Adrenal gland (tissue), 5 donors: ENCODE measurements at regions not wholly inside any gene's neighbourhood (a gene's known extent, or its start where the extent isn't known, plus 50 kb on each side); places are given as distances from the start of the nearest gene placed in this dataset.

Source experiments
- POLR2A ChIP-seq, 2 donors: fragments of 450-650 bp; IDR thresholded peaks; one replicate each; pipeline ENCODE4 v1.6.1; 2017; ENCODE audit warnings: antibody characterized with exemption in 2 of 2, mild to moderate bottlenecking in 2 of 2, moderate library complexity in 1 of 2
- TF ChIP-seq, protein P1 (sequence below), 6 experiments: fragments of 450-650 bp in 4 of 6; fragments of 200-600 bp in 2 of 6; sonication (generic) in 1 of 6; IDR thresholded peaks; 1 replicate in 5 of 6; 2 replicates in 1 of 6; pipeline versions ENCODE4 v1.5.1 to v1.8.0; 2016 to 2021; ENCODE audit warnings: antibody characterized with exemption in 6 of 6, mild to moderate bottlenecking in 2 of 6, moderate library complexity in 1 of 6
- donor health status: DM: no; HTN: no; CAD: no.

DNA sequence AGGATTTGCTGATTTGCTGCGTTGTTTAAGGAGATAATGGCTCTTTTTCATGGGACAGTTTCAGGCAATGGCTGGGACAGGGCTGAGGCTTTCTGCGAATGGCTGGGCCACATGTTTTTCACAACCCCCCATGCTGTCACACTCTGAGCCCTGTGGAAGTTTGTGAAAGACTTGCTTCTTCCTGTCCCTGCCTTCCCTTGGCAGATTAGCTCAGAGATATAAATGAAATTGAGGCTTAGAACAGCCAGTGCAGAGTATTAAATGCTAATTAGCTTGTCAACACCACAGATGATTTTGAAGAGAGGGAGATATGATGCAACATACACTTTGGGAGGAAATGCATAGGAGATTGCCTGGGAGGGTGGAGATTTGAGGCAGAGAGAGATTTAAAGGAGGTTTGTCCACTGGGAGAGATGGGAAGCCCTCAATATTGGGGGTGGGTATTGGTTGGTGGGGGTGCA is 232.0 kb downstream of the SH2D4B start:
- TF ChIP-seq, protein P1, sequence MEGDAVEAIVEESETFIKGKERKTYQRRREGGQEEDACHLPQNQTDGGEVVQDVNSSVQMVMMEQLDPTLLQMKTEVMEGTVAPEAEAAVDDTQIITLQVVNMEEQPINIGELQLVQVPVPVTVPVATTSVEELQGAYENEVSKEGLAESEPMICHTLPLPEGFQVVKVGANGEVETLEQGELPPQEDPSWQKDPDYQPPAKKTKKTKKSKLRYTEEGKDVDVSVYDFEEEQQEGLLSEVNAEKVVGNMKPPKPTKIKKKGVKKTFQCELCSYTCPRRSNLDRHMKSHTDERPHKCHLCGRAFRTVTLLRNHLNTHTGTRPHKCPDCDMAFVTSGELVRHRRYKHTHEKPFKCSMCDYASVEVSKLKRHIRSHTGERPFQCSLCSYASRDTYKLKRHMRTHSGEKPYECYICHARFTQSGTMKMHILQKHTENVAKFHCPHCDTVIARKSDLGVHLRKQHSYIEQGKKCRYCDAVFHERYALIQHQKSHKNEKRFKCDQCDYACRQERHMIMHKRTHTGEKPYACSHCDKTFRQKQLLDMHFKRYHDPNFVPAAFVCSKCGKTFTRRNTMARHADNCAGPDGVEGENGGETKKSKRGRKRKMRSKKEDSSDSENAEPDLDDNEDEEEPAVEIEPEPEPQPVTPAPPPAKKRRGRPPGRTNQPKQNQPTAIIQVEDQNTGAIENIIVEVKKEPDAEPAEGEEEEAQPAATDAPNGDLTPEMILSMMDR (IDR thresholded peaks at IDR 0.05) = no peak
- TF ChIP-seq POLR2A (IDR thresholded peaks at IDR 0.05) = no peak
